Ishikawa (cell line): ENCODE measurements at regions not wholly inside any gene's neighbourhood (a gene's known extent, or its start where the extent isn't known, plus 50 kb on each side); places are given as distances from the start of the nearest gene placed in this dataset.

ENCODE experiments used
- CEBPB ChIP-seq: IDR thresholded peaks from 2 replicates; pipeline ENCODE4 v1.6.1; 2012
- CREB1 ChIP-seq: IDR thresholded peaks from 2 replicates; pipeline ENCODE4 v1.6.1; 2012; ENCODE audit warnings: low read depth
- EGR1 ChIP-seq: IDR thresholded peaks from 2 replicates; pipeline ENCODE4 v1.6.1; 2012
- EP300 ChIP-seq: IDR thresholded peaks from 2 replicates; pipeline ENCODE4 v1.6.1; 2012; ENCODE audit warnings: borderline replicate concordance
- FOXM1 ChIP-seq: IDR thresholded peaks from 2 replicates; pipeline ENCODE4 v1.6.1; 2012; ENCODE audit warnings: low read depth, borderline replicate concordance
- NFIC ChIP-seq: IDR thresholded peaks from 2 replicates; pipeline ENCODE4 v1.6.1; 2012
- RAD21 ChIP-seq: IDR thresholded peaks from 2 replicates; pipeline ENCODE4 v1.6.1; 2012; ENCODE audit warnings: low read depth
- TAF1 ChIP-seq: IDR thresholded peaks from 2 replicates; pipeline ENCODE4 v1.6.1; 2012; ENCODE audit warnings: low read depth, mild to moderate bottlenecking
- TCF12 ChIP-seq: IDR thresholded peaks from 2 replicates; pipeline ENCODE4 v1.6.1; 2012; ENCODE audit warnings: low read depth
- TEAD4 ChIP-seq: IDR thresholded peaks from 2 replicates; pipeline ENCODE4 v1.6.1; 2012
- YY1 ChIP-seq: IDR thresholded peaks from 2 replicates; pipeline ENCODE4 v1.6.1; 2012; ENCODE audit warnings: low read depth
- ZBTB7A ChIP-seq: IDR thresholded peaks from 2 replicates; pipeline ENCODE4 v1.6.1; 2012; ENCODE audit warnings: low read depth
- TF ChIP-seq, protein P1 (sequence below): IDR thresholded peaks from 2 replicates; pipeline ENCODE4 v1.6.1; 2012; ENCODE audit warnings: low read depth, mild to moderate bottlenecking
- TF ChIP-seq, protein P2 (sequence below): IDR thresholded peaks from 2 replicates; pipeline ENCODE4 v1.6.1; 2012
- TF ChIP-seq, protein P3 (sequence below): IDR thresholded peaks from 2 replicates; pipeline ENCODE4 v1.6.1; 2012

DNA sequence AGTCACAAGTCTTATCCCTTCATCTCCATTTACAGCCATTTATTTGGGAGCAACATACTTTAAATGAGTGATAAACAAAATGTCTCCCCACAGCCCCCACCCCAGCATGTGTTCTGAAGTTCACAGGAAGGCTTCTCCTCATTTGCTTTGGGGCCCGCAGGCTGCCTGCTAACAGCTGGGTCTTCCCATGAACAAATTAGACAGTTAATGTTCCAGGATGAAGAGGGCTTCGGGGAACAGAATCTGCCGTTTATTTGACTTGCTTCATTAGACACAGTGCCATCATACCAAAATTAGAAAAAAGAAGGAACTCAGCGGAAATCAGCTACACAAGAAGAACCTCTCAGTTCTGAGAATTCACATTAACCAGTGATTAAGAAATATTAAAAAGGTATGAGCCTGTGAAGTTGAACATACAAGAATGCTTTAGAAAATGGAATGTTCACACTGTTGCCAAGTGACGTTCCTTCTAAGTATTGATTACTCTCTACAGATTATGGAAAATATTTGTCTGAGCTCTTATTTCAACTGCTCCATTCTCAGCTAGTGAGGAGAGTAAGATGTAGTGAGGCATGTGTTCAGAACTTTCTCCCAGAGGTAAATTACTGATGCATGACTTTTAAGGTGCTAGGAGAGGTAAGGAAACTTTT lies 107.5 kb upstream of the THBS1 start:
- TF ChIP-seq CREB1 (no peak), EGR1 (no peak), CEBPB (no peak), YY1 (no peak), TEAD4 (no peak), EP300 (no peak), NFIC (no peak), ZBTB7A (no peak), TCF12 (no peak), TAF1 (no peak), FOXM1 (no peak), RAD21 (no peak)
- TF ChIP-seq, protein P1, sequence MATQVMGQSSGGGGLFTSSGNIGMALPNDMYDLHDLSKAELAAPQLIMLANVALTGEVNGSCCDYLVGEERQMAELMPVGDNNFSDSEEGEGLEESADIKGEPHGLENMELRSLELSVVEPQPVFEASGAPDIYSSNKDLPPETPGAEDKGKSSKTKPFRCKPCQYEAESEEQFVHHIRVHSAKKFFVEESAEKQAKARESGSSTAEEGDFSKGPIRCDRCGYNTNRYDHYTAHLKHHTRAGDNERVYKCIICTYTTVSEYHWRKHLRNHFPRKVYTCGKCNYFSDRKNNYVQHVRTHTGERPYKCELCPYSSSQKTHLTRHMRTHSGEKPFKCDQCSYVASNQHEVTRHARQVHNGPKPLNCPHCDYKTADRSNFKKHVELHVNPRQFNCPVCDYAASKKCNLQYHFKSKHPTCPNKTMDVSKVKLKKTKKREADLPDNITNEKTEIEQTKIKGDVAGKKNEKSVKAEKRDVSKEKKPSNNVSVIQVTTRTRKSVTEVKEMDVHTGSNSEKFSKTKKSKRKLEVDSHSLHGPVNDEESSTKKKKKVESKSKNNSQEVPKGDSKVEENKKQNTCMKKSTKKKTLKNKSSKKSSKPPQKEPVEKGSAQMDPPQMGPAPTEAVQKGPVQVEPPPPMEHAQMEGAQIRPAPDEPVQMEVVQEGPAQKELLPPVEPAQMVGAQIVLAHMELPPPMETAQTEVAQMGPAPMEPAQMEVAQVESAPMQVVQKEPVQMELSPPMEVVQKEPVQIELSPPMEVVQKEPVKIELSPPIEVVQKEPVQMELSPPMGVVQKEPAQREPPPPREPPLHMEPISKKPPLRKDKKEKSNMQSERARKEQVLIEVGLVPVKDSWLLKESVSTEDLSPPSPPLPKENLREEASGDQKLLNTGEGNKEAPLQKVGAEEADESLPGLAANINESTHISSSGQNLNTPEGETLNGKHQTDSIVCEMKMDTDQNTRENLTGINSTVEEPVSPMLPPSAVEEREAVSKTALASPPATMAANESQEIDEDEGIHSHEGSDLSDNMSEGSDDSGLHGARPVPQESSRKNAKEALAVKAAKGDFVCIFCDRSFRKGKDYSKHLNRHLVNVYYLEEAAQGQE = no peak
- TF ChIP-seq, protein P2, sequence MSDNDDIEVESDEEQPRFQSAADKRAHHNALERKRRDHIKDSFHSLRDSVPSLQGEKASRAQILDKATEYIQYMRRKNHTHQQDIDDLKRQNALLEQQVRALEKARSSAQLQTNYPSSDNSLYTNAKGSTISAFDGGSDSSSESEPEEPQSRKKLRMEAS = no peak
- TF ChIP-seq, protein P3, sequence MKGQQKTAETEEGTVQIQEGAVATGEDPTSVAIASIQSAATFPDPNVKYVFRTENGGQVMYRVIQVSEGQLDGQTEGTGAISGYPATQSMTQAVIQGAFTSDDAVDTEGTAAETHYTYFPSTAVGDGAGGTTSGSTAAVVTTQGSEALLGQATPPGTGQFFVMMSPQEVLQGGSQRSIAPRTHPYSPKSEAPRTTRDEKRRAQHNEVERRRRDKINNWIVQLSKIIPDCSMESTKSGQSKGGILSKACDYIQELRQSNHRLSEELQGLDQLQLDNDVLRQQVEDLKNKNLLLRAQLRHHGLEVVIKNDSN = no peak

DNA sequence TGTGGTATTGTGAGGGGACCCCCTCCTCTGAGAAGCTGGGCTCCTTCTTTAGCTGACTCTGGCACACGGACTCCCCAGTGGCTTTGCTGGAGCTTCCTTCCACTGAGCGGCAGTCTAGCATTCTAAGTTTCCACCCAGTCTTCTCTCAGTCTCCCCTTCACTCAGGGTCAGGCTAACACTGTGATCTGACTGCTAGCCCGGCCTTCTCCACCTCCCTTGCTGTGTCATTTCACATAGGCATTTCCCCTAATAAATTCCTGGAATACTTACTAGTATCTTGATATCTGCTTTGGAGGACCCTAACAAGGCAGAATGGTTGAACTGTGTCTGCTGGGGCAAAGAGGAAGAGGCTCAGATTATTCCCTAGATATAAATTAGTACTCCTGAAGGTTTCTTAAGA lies 106.2 kb upstream of the THBS1 start:
- TF ChIP-seq CEBPB (no peak), ZBTB7A (no peak), TCF12 (no peak), EGR1 (no peak), YY1 (no peak), TAF1 (no peak), CREB1 (no peak), RAD21 (no peak)
- TF ChIP-seq, protein P3 = no peak
- TF ChIP-seq, protein P1 = no peak
- TF ChIP-seq, protein P2 = no peak

DNA sequence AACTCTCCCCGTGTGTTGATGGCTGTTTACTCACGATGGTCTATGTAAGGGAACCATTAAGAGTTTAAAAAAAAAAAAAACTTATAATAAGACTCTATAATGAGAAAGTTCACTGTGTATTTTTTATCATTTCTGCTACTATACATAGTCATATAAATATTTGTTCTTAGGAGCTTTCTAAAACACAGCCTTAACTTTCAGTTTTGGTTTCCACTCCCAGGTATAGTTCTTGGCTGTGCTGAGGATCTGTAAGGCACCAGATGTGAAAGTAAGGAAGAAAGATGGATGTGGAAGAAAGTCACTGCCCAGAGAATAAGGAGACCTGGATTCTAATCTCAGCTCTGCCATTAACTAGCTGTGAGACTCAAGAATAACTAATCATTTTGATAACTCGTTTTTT lies 101.9 kb upstream of the THBS1 start:
- TF ChIP-seq, protein P2 = no peak
- TF ChIP-seq RAD21 (no peak), ZBTB7A (no peak), NFIC (no peak), TAF1 (no peak), EP300 (no peak), TCF12 (no peak), TEAD4 (no peak), FOXM1 (no peak), YY1 (no peak), EGR1 (no peak), CEBPB (no peak), CREB1 (no peak)
- TF ChIP-seq, protein P3 = no peak
- TF ChIP-seq, protein P1 = no peak

DNA sequence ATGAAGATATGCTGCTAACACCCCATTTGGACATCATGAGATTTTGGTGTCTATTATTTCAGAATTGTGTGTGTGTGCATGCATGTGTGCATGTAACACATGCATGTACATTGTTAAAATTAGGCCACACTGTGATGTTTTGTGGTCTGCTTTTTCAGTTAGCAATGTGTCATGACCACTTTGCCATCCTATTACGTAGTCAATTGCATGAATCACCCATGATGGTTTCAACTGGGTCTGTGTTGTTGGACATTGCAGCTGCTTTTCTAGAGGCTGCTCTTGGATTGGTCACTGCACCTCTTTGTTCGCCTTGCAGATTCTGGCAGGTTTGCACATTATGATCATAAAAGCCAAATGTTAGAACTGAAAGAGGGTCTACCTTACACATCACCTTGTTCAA lies 101.0 kb upstream of the THBS1 start:
- TF ChIP-seq, protein P1 = no peak
- TF ChIP-seq CREB1 = no peak
- TF ChIP-seq EP300 = no peak
- no peak for TF ChIP-seq TEAD4
- no peak for TF ChIP-seq RAD21
- no peak for TF ChIP-seq ZBTB7A
- TF ChIP-seq FOXM1 = no peak
- TF ChIP-seq YY1 = no peak
- no peak for TF ChIP-seq TAF1
- TF ChIP-seq CEBPB = no peak
- TF ChIP-seq, protein P2 = no peak
- no peak for TF ChIP-seq NFIC
- TF ChIP-seq, protein P3 = no peak
- no peak for TF ChIP-seq TCF12
- no peak for TF ChIP-seq EGR1
